Mucosa of rectum (tissue), 2 donors: ENCODE measurements at regions not wholly inside any gene's neighbourhood (a gene's known extent, or its start where the extent isn't known, plus 50 kb on each side); places are given as distances from the start of the nearest gene placed in this dataset.
"Not testable (repeated sequence)": the region's sequence is repeated elsewhere in the genome, so short reads cannot be mapped to it uniquely, and the experiment has no call there.

Experiments used
- H3K27ac ChIP-seq, 2 donors: one replicate each; pipeline ENCODE4 v1.7.0; 2013; ENCODE audit warnings: inconsistent platforms in 2 of 2, low read depth in 2 of 2, low read length in 2 of 2
- H3K27me3 ChIP-seq, 2 donors: one replicate each; pipeline ENCODE4 v1.7.0; 2013; ENCODE audit warnings: low read length in 2 of 2; ENCODE audit not compliant: control insufficient read depth in 2 of 2, insufficient read depth in 2 of 2
- H3K36me3 ChIP-seq, 2 donors: one replicate each; pipeline ENCODE4 v1.7.0; 2013; ENCODE audit warnings: low read length in 2 of 2; ENCODE audit not compliant: control insufficient read depth in 2 of 2, insufficient read depth in 2 of 2
- H3K4me1 ChIP-seq, 2 donors: one replicate each; pipeline ENCODE4 v1.7.0; 2013; ENCODE audit warnings: low read length in 2 of 2, mild to moderate bottlenecking in 1 of 2; ENCODE audit not compliant: control insufficient read depth in 2 of 2, insufficient read depth in 2 of 2
- H3K4me3 ChIP-seq, 2 donors: one replicate each; pipeline ENCODE4 v1.7.0; 2013; ENCODE audit warnings: low read length in 2 of 2
- H3K9ac ChIP-seq, 2 donors: one replicate each; pipeline ENCODE4 v1.7.0; 2013; ENCODE audit warnings: low read length in 2 of 2, low read depth in 1 of 2, mild to moderate bottlenecking in 1 of 2
- H3K9me3 ChIP-seq, 2 donors: one replicate each; pipeline ENCODE4 v1.7.0; 2013; ENCODE audit warnings: low read length in 2 of 2; ENCODE audit not compliant: control insufficient read depth in 2 of 2
- donor health status: healthy.
- donor health status: Normal muscosa, but diverticular disease.

DNA sequence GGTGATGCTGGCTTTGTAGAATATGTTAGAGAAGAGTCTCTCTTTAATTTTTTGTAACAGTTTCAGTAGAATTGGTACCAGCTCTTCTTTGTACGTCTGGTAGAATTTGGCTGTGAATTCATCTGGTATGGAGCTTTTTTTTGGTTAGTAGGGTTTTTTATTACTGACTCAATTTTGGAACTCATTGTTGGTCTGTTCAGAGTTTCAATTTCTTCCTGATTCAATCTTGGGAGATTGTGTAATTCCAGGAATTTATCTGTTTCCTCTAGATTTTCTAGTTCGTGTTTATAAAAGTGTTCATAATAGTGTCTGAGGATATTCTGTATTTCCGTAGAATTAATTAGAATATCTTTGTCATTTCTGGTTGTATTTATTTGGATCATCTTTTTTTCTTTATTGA lies 943.5 kb downstream of the TRIB2 start:
- Histone ChIP-seq H3K4me1 (no peaks in the 10 kb centered on the region), H3K4me3 (no peak overlapping the region), H3K9me3 (no peaks in the 10 kb centered on the region), H3K9ac (no peak overlapping the region), H3K27ac (no peak overlapping the region), H3K27me3 (no peaks in the 10 kb centered on the region), H3K36me3 (no peaks in the 10 kb centered on the region)

DNA sequence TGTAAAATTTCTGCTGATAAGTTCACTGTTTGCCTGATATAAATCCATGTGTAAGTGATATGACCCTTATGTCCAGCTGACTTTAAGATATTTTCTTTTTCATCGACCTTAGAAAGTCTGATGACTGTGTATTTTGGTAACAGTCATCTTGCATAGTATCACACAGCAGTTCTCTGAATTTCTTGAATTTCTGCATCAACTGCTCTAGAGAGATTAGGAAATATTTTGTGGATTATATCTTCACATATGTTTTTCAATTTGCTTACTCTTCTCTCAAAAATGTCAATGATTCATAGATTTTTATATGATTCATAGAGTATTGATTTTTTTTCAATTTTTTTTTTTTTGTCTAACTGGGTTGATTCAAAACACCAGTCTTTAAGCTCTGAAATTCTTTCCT lies 945.3 kb downstream of the TRIB2 start:
- Histone ChIP-seq H3K9me3 (no peaks in the 10 kb centered on the region), H3K36me3 (no peaks in the 10 kb centered on the region), H3K9ac (no peak overlapping the region), H3K27me3 (no peaks in the 10 kb centered on the region), H3K4me3 (no peak overlapping the region), H3K4me1 (no peaks in the 10 kb centered on the region), H3K27ac (no peak overlapping the region)

DNA sequence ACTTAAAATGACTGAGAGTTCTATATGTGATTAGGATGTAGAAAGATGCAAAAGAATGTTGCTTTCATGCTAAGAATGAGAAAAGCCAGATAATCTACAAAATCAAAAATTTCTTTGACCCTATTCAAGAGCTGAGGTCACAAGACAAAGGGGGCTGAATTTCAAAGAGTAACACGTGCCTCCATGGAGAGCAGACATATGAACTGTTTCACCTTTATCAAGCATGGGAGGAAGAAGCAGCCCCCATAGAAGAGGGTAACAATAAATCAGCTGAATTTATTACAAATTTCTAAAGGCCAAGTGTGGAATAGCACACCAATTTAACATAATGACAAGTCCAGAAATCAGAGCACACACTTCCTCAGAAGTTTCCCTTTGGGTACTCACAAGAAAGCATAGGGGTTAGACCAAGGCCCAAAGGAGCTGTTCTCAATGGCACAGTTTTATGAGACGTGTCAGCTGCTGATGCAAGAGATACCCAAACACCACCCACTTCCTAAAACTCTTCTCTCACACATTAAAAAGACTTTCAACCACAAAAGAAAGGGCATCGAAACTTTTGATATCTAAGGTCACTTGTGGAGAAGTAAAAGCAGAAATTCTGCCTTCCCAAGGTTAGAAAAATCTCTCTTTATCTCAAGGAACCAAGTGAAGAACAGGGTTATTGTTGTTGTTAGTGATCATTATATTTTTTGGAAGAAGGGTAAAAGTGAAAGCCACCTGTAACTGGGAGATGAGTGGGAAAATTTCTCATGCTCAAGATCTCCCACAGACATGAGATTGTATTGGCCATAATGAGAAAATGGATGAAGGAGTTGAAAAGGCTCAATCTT lies 950.1 kb downstream of the TRIB2 start:
- H3K9ac ChIP-seq, result no peak overlapping the region
- H3K36me3 ChIP-seq, result no peaks in the 10 kb centered on the region
- no peak overlapping the region for H3K4me3 ChIP-seq
- H3K27me3 ChIP-seq, result no peaks in the 10 kb centered on the region
- no peak overlapping the region for H3K27ac ChIP-seq
- no peaks in the 10 kb centered on the region for H3K9me3 ChIP-seq
- no peaks in the 10 kb centered on the region for H3K4me1 ChIP-seq

DNA sequence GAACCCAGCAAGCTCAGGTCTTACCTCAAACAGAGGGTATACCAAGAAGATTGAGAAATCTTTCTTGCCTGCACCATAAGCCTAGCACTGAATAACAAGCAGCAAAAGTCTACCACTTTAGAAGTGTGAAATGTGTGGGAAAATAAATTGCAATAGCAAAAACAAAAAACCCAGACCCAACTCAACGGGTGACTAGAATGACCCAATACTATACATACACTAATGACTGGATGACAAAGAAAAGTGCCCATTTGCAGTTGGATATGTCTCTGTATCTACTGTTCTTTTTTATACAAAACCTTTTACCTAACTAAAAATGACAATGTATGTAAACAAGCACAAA lies 950.6 kb downstream of the TRIB2 start:
- Histone ChIP-seq H3K27ac (no peak overlapping the region), H3K9ac (no peak overlapping the region), H3K4me1 (no peaks in the 10 kb centered on the region), H3K9me3 (no peaks in the 10 kb centered on the region), H3K36me3 (no peaks in the 10 kb centered on the region), H3K4me3 (no peak overlapping the region), H3K27me3 (no peaks in the 10 kb centered on the region)

DNA sequence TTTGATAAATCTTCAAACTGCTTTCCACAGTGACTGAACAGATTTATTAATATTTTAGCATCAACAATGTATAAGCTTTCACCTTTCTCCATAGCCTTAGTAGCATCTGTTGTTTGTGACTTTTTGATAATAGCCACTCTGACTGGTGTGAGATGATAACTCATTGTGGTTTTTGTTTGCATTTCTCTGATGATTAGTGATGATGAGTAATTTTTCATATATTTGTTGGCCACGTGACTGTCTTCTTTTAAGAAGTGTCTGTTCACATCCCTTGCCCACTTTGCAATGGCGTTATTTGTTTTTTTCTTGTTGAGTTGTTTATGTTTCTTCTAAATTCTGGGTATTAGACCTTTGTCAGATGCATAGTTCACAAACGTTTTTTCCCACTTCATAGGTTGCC lies 952.9 kb downstream of the TRIB2 start:
- Histone ChIP-seq H3K27ac (no peak overlapping the region), H3K9me3 (no peaks in the 10 kb centered on the region), H3K36me3 (no peaks in the 10 kb centered on the region), H3K9ac (no peak overlapping the region), H3K27me3 (no peaks in the 10 kb centered on the region), H3K4me1 (no peaks in the 10 kb centered on the region), H3K4me3 (no peak overlapping the region)

GRCh38 chr2:13673821-13674220 lies 957.1 kb downstream of the TRIB2 start:
- not testable (repeated sequence) for H3K9ac ChIP-seq, H3K36me3 ChIP-seq

DNA sequence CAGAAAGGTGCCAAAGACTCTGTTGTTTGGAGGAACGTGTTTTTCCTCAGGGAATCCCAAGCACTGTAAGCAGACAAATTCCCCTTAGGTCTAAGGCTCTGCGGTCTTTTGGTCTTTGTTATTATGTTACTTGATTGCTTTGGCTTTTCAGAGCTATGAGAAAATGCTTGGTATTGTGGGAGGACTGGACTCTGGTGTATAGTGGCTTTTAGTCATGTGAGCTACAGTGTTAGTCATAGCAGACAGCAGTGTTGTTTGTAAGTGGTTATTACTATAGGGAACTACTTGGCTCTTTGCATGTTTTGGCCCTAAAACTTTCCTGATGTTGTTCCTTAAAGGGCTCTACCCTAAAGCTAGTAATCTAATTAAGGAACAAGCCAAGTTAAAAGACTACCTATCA lies 956.2 kb upstream of the LRATD1 start:
- H3K9ac ChIP-seq, result no peak overlapping the region
- no peak overlapping the region for H3K4me3 ChIP-seq
- H3K27me3 ChIP-seq, result no peaks in the 10 kb centered on the region
- no peaks in the 10 kb centered on the region for H3K4me1 ChIP-seq
- H3K27ac ChIP-seq, result no peak overlapping the region
- H3K36me3 ChIP-seq, result no peaks in the 10 kb centered on the region
- no peaks in the 10 kb centered on the region for H3K9me3 ChIP-seq

More at GRCh38 chr2:13673821-13674220, 957.1 kb downstream of the TRIB2 start:
- H3K9me3 ChIP-seq, H3K4me1 ChIP-seq, H3K4me3 ChIP-seq, H3K27ac ChIP-seq, H3K27me3 ChIP-seq: not testable (repeated sequence)

- no peaks in the 10 kb centered on the region for H3K27me3 ChIP-seq
- H3K36me3 ChIP-seq, result no peaks in the 10 kb centered on the region
- H3K9ac ChIP-seq, result no peak overlapping the region
- no peak overlapping the region for H3K4me3 ChIP-seq
- no peaks in the 10 kb centered on the region for H3K9me3 ChIP-seq
- H3K27ac ChIP-seq, result no peak overlapping the region
- no peaks in the 10 kb centered on the region for H3K4me1 ChIP-seq
Observed at GRCh38 chr2:13681936-13682335, 950.6 kb upstream of the LRATD1 start.

GRCh38 chr2:13682540-13683272 lies 949.8 kb upstream of the LRATD1 start:
- H3K9ac ChIP-seq, result no peak overlapping the region
- no peaks in the 10 kb centered on the region for H3K4me1 ChIP-seq
- H3K9me3 ChIP-seq, result no peaks in the 10 kb centered on the region
- H3K27me3 ChIP-seq, result no peaks in the 10 kb centered on the region
- H3K4me3 ChIP-seq, result no peak overlapping the region
- no peak overlapping the region for H3K27ac ChIP-seq
- no peaks in the 10 kb centered on the region for H3K36me3 ChIP-seq

GRCh38 chr2:13686262-13686661 lies 946.3 kb upstream of the LRATD1 start:
- no peaks in the 10 kb centered on the region for H3K9me3 ChIP-seq
- H3K36me3 ChIP-seq, result no peaks in the 10 kb centered on the region
- H3K27ac ChIP-seq, result no peak overlapping the region
- no peak overlapping the region for H3K9ac ChIP-seq
- no peaks in the 10 kb centered on the region for H3K4me1 ChIP-seq
- no peaks in the 10 kb centered on the region for H3K27me3 ChIP-seq
- H3K4me3 ChIP-seq, result no peak overlapping the region
